K562 (cell line): ENCODE measurements at regions not wholly inside any gene's neighbourhood (a gene's known extent, or its start where the extent isn't known, plus 50 kb on each side); places are given as distances from the start of the nearest gene placed in this dataset.

Experiments
- ATAC-seq: fragments of 200-7000 bp; cut with Tn5 transposase; 3 replicates; pipeline ENCODE4 v1.9.1; 2020; ENCODE audit warnings: moderate library complexity
- BruUV-seq: library from RNA; stranded (reverse); fragments of 400-500 nt; replicated peaks from 2 replicates; lab custom pipeline; 2021; lab: Mats Ljungman, UMichigan
- CTCF ChIA-PET: fragments of 300-600 bp; formaldehyde crosslinking; extraction: SDS; loops from one replicate; lab custom pipeline; 2021; ENCODE audit warnings: low intra/inter-chr PET ratio; lab: Yijun Ruan, JAX
- POLR2A ChIA-PET: fragments of 300-600, 350-650 bp; sonication (Branson Sonifier 250); formaldehyde crosslinking; extraction: SDS; loops from one replicate; lab custom pipeline; 2021; ENCODE audit warnings: antibody characterized with exemption, inconsistent platforms; lab: Yijun Ruan, JAX
- DNase-seq, 4 experiments: peaks; one replicate each; pipeline versions ENCODE4 v3.0.0 to v3.0.0-alpha.2; 2011 to 2018; ENCODE audit warnings: low spot score in 3 of 4, mixed read lengths in 3 of 4; ENCODE audit errors: extremely low read depth in 1 of 4
- FAIRE-seq: peaks from 2 replicates; lab custom pipeline; 2011; peaks lifted over from hg19 to GRCh38; lab: Jason Lieb, UNC
- H2AFZ ChIP-seq: 2 replicates; pipeline ENCODE4 v1.6.0; 2011; ENCODE audit warnings: low read depth, low read length, control low read depth, inconsistent platforms
- H3K27ac ChIP-seq: fragments of 200-600 bp; 3 replicates; pipeline ENCODE4 v1.8.0; 2011; ENCODE audit warnings: low read depth, mild to moderate bottlenecking, control low read depth, inconsistent platforms, low read length, moderate library complexity, mixed read lengths; ENCODE audit errors: extremely low read depth
- H3K27me3 ChIP-seq, 2 experiments: fragments of 300-600 bp in 1 of 2; 2 replicates in 1 of 2; 3 replicates in 1 of 2; pipeline versions ENCODE4 v1.6.0 to v1.8.0; 2011; ENCODE audit warnings: inconsistent platforms in 2 of 2, low read length in 2 of 2, mild to moderate bottlenecking in 1 of 2, mixed read lengths in 1 of 2, moderate library complexity in 1 of 2; ENCODE audit not compliant: control insufficient read depth in 2 of 2, insufficient read depth in 2 of 2
- H3K36me3 ChIP-seq: fragments of 300-600 bp; 3 replicates; pipeline ENCODE4 v1.8.0; 2011; ENCODE audit warnings: mild to moderate bottlenecking, low read length, inconsistent platforms; ENCODE audit not compliant: control insufficient read depth, insufficient read depth
- H3K4me1 ChIP-seq, 2 experiments: fragments of 200-600 bp in 1 of 2; replicated peaks in 1 of 2; 2 replicates in 1 of 2; 3 replicates in 1 of 2; pipeline versions ENCODE4 v1.5.1 to v1.8.0; 2011; ENCODE audit warnings: inconsistent platforms in 2 of 2, low read length in 2 of 2, mild to moderate bottlenecking in 1 of 2, mixed read lengths in 1 of 2, moderate library complexity in 1 of 2; ENCODE audit not compliant: control insufficient read depth in 2 of 2, insufficient read depth in 2 of 2
- H3K4me2 ChIP-seq: 2 replicates; pipeline ENCODE4 v1.6.1; 2011; ENCODE audit warnings: low read length, control low read depth, inconsistent platforms, mixed read lengths; ENCODE audit not compliant: insufficient read depth
- H3K4me3 ChIP-seq: fragments of 200-600 bp; sonication (generic), shearing (Covaris generic); 2 replicates; pipeline ENCODE4 v1.5.1; 2016; ENCODE audit warnings: control low read depth, inconsistent platforms
- H3K79me2 ChIP-seq: fragments of 200-600 bp; 3 replicates; pipeline ENCODE4 v1.8.0; 2011; ENCODE audit warnings: low read length, inconsistent platforms; ENCODE audit not compliant: control insufficient read depth, insufficient read depth
- H3K9ac ChIP-seq, 2 experiments: 2 replicates each; pipeline versions ENCODE4 v1.6.0 to v1.6.1; 2011; ENCODE audit warnings: low read depth in 2 of 2, low read length in 2 of 2, control low read depth in 1 of 2, inconsistent platforms in 1 of 2, mild to moderate bottlenecking in 1 of 2, mixed read lengths in 1 of 2; ENCODE audit not compliant: insufficient read depth in 1 of 2
- H3K9me1 ChIP-seq: one replicate; pipeline ENCODE4 v1.6.0; 2011; ENCODE audit warnings: inconsistent platforms, mild to moderate bottlenecking, low read length, moderate library complexity; ENCODE audit not compliant: control insufficient read depth, insufficient read depth
- H3K9me3 ChIP-seq: replicated peaks from 2 replicates; pipeline ENCODE4 v1.5.1; 2011; ENCODE audit warnings: low read depth, low read length, inconsistent platforms; ENCODE audit not compliant: control insufficient read depth, insufficient read depth
- H4K20me1 ChIP-seq: replicated peaks from 2 replicates; pipeline ENCODE4 v1.6.1; 2011; ENCODE audit warnings: low read length, inconsistent platforms, mixed read lengths; ENCODE audit not compliant: control insufficient read depth, insufficient read depth
- BRD9 ChIP-seq: fragments of 450-650 bp; IDR thresholded peaks from 2 replicates; pipeline ENCODE4 v1.6.1; 2018; ENCODE audit warnings: low read depth; ENCODE audit not compliant: partially characterized antibody
- CCNT2 ChIP-seq: IDR thresholded peaks from 2 replicates; pipeline ENCODE4 v1.6.1; 2011; ENCODE audit warnings: borderline replicate concordance, low read depth, mild to moderate bottlenecking, moderate library complexity, mixed read lengths, low read length; ENCODE audit not compliant: insufficient read length; ENCODE audit errors: extremely low read depth
- ELF2 ChIP-seq: fragments of 250-450 bp; sonication (Bioruptor Pico); IDR thresholded peaks from 2 replicates; pipeline ENCODE4 v1.5.0; 2021; ENCODE audit warnings: mild to moderate bottlenecking
- ETV6 ChIP-seq, 3 experiments: fragments of 150-350 bp in 1 of 3; sonication (generic) in 1 of 3; formaldehyde crosslinking in 1 of 3; IDR thresholded peaks; 2 replicates each; pipeline versions ENCODE4 v1.6.1 to v1.8.0; 2014 to 2022; ENCODE audit warnings: borderline replicate concordance in 2 of 3, low read depth in 2 of 3, antibody characterized with exemption in 1 of 3, low read length in 1 of 3, mild to moderate bottlenecking in 1 of 3, missing genetic modification reagents in 1 of 3
- HDAC3 ChIP-seq: fragments of 450-650 bp; IDR thresholded peaks from 2 replicates; pipeline ENCODE4 v1.6.1; 2018; ENCODE audit warnings: borderline replicate concordance, mild to moderate bottlenecking, moderate library complexity; ENCODE audit not compliant: partially characterized antibody
- MYBL2 ChIP-seq, 2 experiments: fragments of 450-650 bp in 1 of 2; sonication (generic) in 1 of 2; formaldehyde crosslinking in 1 of 2; IDR thresholded peaks; 2 replicates each; pipeline versions ENCODE4 v1.6.1 to v1.8.1; 2017 to 2022; ENCODE audit warnings: borderline replicate concordance in 1 of 2, inconsistent platforms in 1 of 2, low read depth in 1 of 2, mild to moderate bottlenecking in 1 of 2, missing genetic modification reagents in 1 of 2, moderate library complexity in 1 of 2
- NCOA4 ChIP-seq: fragments of 450-650 bp; IDR thresholded peaks from 2 replicates; pipeline ENCODE4 v1.6.1; 2018; ENCODE audit warnings: mild to moderate bottlenecking; ENCODE audit not compliant: partially characterized antibody
- PHTF2 ChIP-seq: fragments of 250-450 bp; sonication (Bioruptor Pico); IDR thresholded peaks from 2 replicates; pipeline ENCODE4 v1.5.0; 2021; ENCODE audit warnings: mild to moderate bottlenecking
- POLR3G ChIP-seq: IDR thresholded peaks from 2 replicates; pipeline ENCODE4 v1.6.1; 2011; ENCODE audit not compliant: insufficient read length, insufficient replicate concordance; ENCODE audit errors: extremely low read depth
- RFX7 ChIP-seq: fragments of 250-450 bp; sonication (Bioruptor Pico); IDR thresholded peaks from 2 replicates; pipeline ENCODE4 v1.5.1; 2021; ENCODE audit warnings: mild to moderate bottlenecking
- SMAD3 ChIP-seq: fragments of 450-650 bp; formaldehyde crosslinking; conservative IDR thresholded peaks from 2 replicates; pipeline ENCODE4 v1.4.0; 2020; ENCODE audit warnings: mild to moderate bottlenecking
- SNIP1 ChIP-seq: fragments of 450-650 bp; IDR thresholded peaks from 2 replicates; pipeline ENCODE4 v1.7.1; 2017; ENCODE audit warnings: low read depth, mild to moderate bottlenecking
- ZBTB43 ChIP-seq: sonication (generic); formaldehyde crosslinking; IDR thresholded peaks from 2 replicates; pipeline ENCODE4 v1.8.0; 2023; ENCODE audit warnings: mild to moderate bottlenecking, missing genetic modification reagents
- ZKSCAN8 ChIP-seq: fragments of 200-800 bp; sonication (Bioruptor generic); IDR thresholded peaks from 2 replicates; pipeline ENCODE4 v1.6.1; 2016; ENCODE audit warnings: missing genetic modification characterization, missing compliant biosample characterization
- ZNF24 ChIP-seq: fragments of 450-650 bp; IDR thresholded peaks from 2 replicates; pipeline ENCODE4 v1.6.1; 2016
- ZNF785 ChIP-seq: fragments of 250-450 bp; sonication (Bioruptor Pico); IDR thresholded peaks from 2 replicates; pipeline ENCODE4 v1.4.0; 2020; ENCODE audit warnings: mild to moderate bottlenecking
- WGBS: fragments of 100-300 bp; shearing (Covaris generic); methylation state at CpG from one replicate; pipeline ENCODE4 v1.1.6; 2016; ENCODE audit warnings: low coverage, mixed read lengths; ENCODE audit not compliant: insufficient coverage; ENCODE audit errors: missing lambda C conversion rate; 5-methylcytosine and 5-hydroxymethylcytosine counted together
- in situ Hi-C: fragments of 300-500 bp; cut with MboI; formaldehyde crosslinking; loops from 4 replicates; pipeline ENCODE4 v1.15.0; 2018; ENCODE audit warnings: inconsistent platforms, mixed read lengths
- intact Hi-C: fragments of 100-400 bp; cut with micrococcal nuclease; formaldehyde crosslinking; loops from 2 replicates; pipeline ENCODE4 v1.14.2; 2022

- intact Hi-C loops (no loop called here), in situ Hi-C loops (no loop called here)
- Histone ChIP-seq H4K20me1 (no peaks in the 10 kb centered on the region), H3K4me1 (no peaks in the 10 kb centered on the region), H3K9me3 (no peaks in the 10 kb centered on the region; the same call in 1 of the 2 replicates), H3K27me3 (no peaks in the 10 kb centered on the region), H3K36me3 (no peaks in the 10 kb centered on the region), H3K9me1 (no peaks in the 10 kb centered on the region), H3K27ac (no peak overlapping the region), H3K4me2 (no peak overlapping the region), H2AFZ (no peak overlapping the region), H3K4me3 (no peak overlapping the region)
- ChIA-PET CTCF (no interaction called here), POLR2A (no interaction called here)
- no peak for DNase-seq
- TF ChIP-seq ZNF785 (CRISPR knock-in tag) (no peak), ETV6 (IDR thresholded peaks at IDR 0.05; ENCODE audit: borderline replicate concordance in 1 of 2, low read depth in 2 of 2, low read length in 1 of 2) (no peak), ETV6 (CRISPR knock-in tag; IDR thresholded peaks at IDR 0.05; ENCODE audit: borderline replicate concordance) (no peak), RFX7 (CRISPR knock-in tag) (no peak), POLR3G (no peak), SNIP1 (no peak)
- TF ChIP-seq, all 486 proteins: peak for 0
- Histone ChIP-seq H3K79me2 (no peaks in the 10 kb centered on the region), H3K9ac (no peak overlapping the region)
- no peak for FAIRE-seq
- ATAC-seq = no peak
- BruUV-seq = no TSS peak
- WGBS = 0% methylated on average over 1 of the region's 1 CpG
Observed at GRCh38 chr9:1154739-1155138, 104.6 kb downstream of the DMRT2 start.

DNA sequence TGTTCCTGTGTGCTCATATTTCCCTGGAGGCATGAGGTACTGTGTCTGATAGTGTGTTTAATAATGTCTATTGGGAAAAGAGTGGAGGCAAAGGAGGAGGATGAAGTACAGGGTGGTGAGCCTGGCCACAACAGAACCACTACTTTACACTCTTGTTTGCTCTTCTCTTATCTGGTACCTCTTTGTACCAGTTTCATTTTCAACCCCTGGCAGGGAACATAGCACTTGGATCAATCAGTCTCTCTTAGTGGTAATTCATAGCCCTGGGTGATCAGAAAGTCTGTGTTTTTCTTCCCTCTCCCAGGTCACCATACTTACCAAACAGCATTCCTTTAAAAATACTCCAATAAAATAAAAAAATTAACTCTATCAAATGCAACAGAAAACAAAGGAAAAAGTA, 105.4 kb downstream of the DMRT2 start:
- ChIA-PET CTCF (no interaction called here), POLR2A (no interaction called here)
- H3K4me1 ChIP-seq = no peaks in the 10 kb centered on the region
- in situ Hi-C loops (no loop called here), intact Hi-C loops (no loop called here)
- H3K4me3 ChIP-seq = no peak overlapping the region
- H3K4me2 ChIP-seq = no peak overlapping the region
- no peaks in the 10 kb centered on the region for H3K36me3 ChIP-seq
- no peaks in the 10 kb centered on the region for H4K20me1 ChIP-seq
- DNase-seq = no peak
- H3K27me3 ChIP-seq = no peaks in the 10 kb centered on the region
- no TSS peak for BruUV-seq
- H2AFZ ChIP-seq = no peak overlapping the region
- no peaks in the 10 kb centered on the region for H3K79me2 ChIP-seq
- H3K9me3 ChIP-seq = no peaks in the 10 kb centered on the region; the same call in 1 of the 2 replicates
- H3K9ac ChIP-seq = no peak overlapping the region
- H3K9me1 ChIP-seq = no peaks in the 10 kb centered on the region
- no peak for FAIRE-seq
- no peak overlapping the region for H3K27ac ChIP-seq
- no peak for ATAC-seq
- TF ChIP-seq MYBL2 (IDR thresholded peaks at IDR 0.05; ENCODE audit: low read depth) (no peak), MYBL2 (CRISPR knock-in tag; IDR thresholded peaks at IDR 0.05; ENCODE audit: borderline replicate concordance) (no peak), ETV6 (IDR thresholded peaks at IDR 0.05; ENCODE audit: borderline replicate concordance in 1 of 2, low read depth in 2 of 2, low read length in 1 of 2) (no peak), ETV6 (CRISPR knock-in tag; IDR thresholded peaks at IDR 0.05; ENCODE audit: borderline replicate concordance) (no peak), SMAD3 (CRISPR knock-in tag) (no peak), ZBTB43 (no peak), BRD9 (no peak), CCNT2 (no peak), ZKSCAN8 (CRISPR knock-in tag) (no peak), ELF2 (CRISPR knock-in tag) (no peak), NCOA4 (no peak), PHTF2 (CRISPR knock-in tag) (no peak), HDAC3 (no peak), ZNF24 (no peak)
